Astrocyte (in vitro differentiated cells and primary cell): ENCODE measurements at regions not wholly inside any gene's neighbourhood (a gene's known extent, or its start where the extent isn't known, plus 50 kb on each side); places are given as distances from the start of the nearest gene placed in this dataset.

ENCODE experiments used
- CTCF ChIP-seq: IDR thresholded peaks from 2 replicates; pipeline ENCODE4 v1.5.1; 2011; ENCODE audit warnings: low read depth, mild to moderate bottlenecking, inconsistent platforms, low read length, moderate library complexity; ENCODE audit not compliant: insufficient read depth
- EZH2 ChIP-seq: IDR thresholded peaks from 2 replicates; pipeline ENCODE4 v1.6.1; 2012; ENCODE audit warnings: mild to moderate bottlenecking, low read length, inconsistent platforms; ENCODE audit not compliant: insufficient read depth

- TF ChIP-seq CTCF: no peak
- TF ChIP-seq EZH2: no peak
Observed at GRCh38 chr16:17984810-17985209, 351.7 kb downstream of the NPIPA8 start.
